Amniotic stem cell (primary cell): ENCODE measurements at regions not wholly inside any gene's neighbourhood (a gene's known extent, or its start where the extent isn't known, plus 50 kb on each side); places are given as distances from the start of the nearest gene placed in this dataset.
"Not testable (repeated sequence)": the region's sequence is repeated elsewhere in the genome, so short reads cannot be mapped to it uniquely, and the experiment has no call there.

ENCODE experiments used
- DNase-seq: peaks from one replicate; lab custom pipeline; 2025; lab: John Stamatoyannopoulos, UW

- DNase-seq, result no peak
These were observed 266.2 kb downstream of the KCTD12 start for GRCh38 chr13:76620036-76620435.

- DNase-seq, result no peak
These were observed 266.6 kb downstream of the KCTD12 start for GRCh38 chr13:76619631-76620030.

GRCh38 chr13:76610819-76611415 lies 275.3 kb downstream of the KCTD12 start:
- DNase-seq, result no peak

- no peak for DNase-seq
These were observed 276.6 kb downstream of the KCTD12 start for GRCh38 chr13:76609643-76610042.

- no peak for DNase-seq
These were observed 278.3 kb downstream of the KCTD12 start for GRCh38 chr13:76607866-76608265.

GRCh38 chr13:76600081-76600480 lies 286.1 kb downstream of the KCTD12 start:
- no peak for DNase-seq

- DNase-seq, result no peak
These were observed 288.3 kb downstream of the KCTD12 start for GRCh38 chr13:76597868-76598267.

GRCh38 chr13:76596216-76596615 lies 290.0 kb downstream of the KCTD12 start:
- no peak for DNase-seq

- no peak for DNase-seq
These were observed 291.8 kb downstream of the KCTD12 start for GRCh38 chr13:76594435-76594834.

- no peak for DNase-seq
These were observed 299.4 kb downstream of the KCTD12 start for GRCh38 chr13:76586842-76587241.

GRCh38 chr13:76579701-76580100 lies 306.5 kb downstream of the KCTD12 start:
- DNase-seq, result no peak

- not testable (repeated sequence) for DNase-seq
These were observed 310.6 kb downstream of the KCTD12 start for GRCh38 chr13:76575634-76576033.

GRCh38 chr13:76570510-76570971 lies 315.7 kb downstream of the KCTD12 start:
- no peak for DNase-seq

GRCh38 chr13:76556627-76557026 lies 329.6 kb downstream of the KCTD12 start:
- DNase-seq, result no peak

GRCh38 chr13:76552807-76553206 lies 333.4 kb downstream of the KCTD12 start:
- no peak for DNase-seq

GRCh38 chr13:76552041-76552772 lies 334.0 kb downstream of the KCTD12 start:
- DNase-seq, result no peak

GRCh38 chr13:76542176-76542575 lies 344.0 kb downstream of the KCTD12 start:
- DNase-seq, result no peak

GRCh38 chr13:76538004-76538403 lies 348.2 kb downstream of the KCTD12 start:
- no peak for DNase-seq

- DNase-seq, result no peak
These were observed 353.0 kb downstream of the KCTD12 start for GRCh38 chr13:76533251-76533650.

- no peak for DNase-seq
These were observed 359.2 kb downstream of the KCTD12 start for GRCh38 chr13:76527041-76527440.

GRCh38 chr13:76523740-76524340 lies 362.4 kb downstream of the KCTD12 start:
- DNase-seq, result no peak

GRCh38 chr13:76522083-76522755 lies 364.0 kb downstream of the KCTD12 start:
- no peak for DNase-seq

GRCh38 chr13:76519685-76520084 lies 366.5 kb downstream of the KCTD12 start:
- DNase-seq, result no peak
